ENCODE measurements at regions not wholly inside any gene's neighbourhood (a gene's known extent, or its start where the extent isn't known, plus 50 kb on each side); places are given as distances from the start of the nearest gene placed in this dataset.
"Not testable (repeated sequence)": the region's sequence is repeated elsewhere in the genome, so short reads cannot be mapped to it uniquely, and the experiment has no call there.

DNA sequence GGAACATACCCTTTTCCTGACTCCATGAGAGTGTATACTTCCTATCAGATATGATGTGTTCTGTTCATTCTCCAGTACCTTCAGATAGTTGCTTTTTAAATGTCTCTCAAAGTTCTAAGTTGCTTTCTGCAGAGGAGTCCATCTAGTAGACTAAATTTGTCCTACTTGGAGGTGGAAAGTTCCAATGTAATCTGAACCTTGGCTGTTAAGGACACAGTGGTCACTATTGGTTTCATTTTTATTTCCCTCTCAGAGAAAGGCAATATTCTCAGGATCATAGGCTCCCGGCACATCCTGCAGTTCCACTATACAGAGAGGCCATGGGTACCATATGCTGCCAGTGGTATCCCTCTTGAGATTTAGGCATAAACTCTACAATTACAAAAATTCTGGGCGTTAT, 634.6 kb downstream of the LRRC70 start:
- DNase-seq (ENCODE audit: low read depth in 2 of 2), result no peak

DNA sequence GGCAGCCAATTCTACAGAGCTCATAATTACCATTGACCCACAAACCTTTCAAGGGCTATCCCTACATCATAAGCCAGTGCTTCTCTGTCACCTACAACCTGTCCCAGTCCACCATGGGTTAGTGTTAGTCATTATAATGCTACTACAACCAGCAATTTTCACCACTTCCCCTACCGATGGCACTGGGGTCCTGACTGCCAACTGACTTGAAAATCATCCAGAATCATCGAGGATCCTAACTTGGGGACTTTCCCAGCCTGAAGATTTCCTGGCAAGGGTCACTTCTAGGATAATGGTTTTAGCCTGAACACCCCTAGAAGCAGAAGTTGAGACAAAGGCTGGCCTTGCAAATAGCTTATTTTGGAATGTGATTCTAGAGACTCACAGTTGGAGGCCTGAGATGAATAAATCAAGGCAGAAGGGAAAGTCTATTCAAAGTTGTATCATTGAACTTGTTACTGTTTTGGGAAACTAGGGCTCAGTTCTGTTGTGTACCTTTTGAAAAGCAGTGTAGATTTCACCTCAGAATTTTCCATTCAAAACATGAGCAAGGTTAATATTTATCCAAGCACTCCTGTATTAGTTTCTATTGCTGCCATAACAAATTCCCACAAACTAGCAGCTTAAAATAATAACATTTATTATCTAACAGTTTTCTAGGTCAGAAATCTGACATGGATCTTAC, 633.0 kb downstream of the LRRC70 start:
- no peak for DNase-seq (ENCODE audit: low read depth in 2 of 2)

DNA sequence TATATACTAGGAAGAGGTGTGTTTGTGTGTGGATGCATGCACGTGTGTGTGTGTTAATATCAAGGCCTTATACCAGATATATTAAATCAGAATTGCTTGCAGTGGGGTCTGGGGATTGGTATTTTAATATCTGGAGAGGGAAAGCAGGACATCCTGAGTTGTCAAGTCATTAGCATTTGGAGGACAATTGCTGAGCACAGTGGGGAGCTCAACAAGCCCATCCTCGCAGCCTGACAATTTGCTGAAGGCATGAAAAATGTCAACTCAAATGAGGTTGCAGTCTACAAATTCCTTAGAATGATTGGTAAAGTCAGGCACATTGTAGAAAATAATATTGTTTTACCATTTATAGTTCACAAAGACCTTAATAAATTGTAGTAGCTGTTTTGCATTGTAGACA, 627.4 kb downstream of the LRRC70 start:
- no peak for DNase-seq (ENCODE audit: low read depth in 2 of 2)

DNA sequence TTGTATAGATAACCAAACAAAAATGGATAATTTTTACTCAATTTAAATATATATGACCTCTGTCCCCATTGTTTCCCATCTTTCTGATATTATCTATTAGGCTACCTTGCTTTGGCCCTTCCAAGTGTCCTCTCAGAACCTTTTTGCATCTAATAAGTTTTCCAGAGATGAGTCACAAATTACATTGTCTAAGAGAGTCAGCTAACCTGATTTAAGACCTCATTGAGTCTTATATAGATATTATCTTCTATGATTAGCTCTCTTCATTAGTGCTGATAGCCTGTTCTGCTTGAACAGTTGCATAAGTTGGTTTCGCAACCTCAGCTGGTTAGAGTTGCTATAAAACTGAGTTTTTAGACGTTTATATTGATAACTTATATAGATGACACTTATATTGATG, 623.1 kb downstream of the LRRC70 start:
- DNase-seq (ENCODE audit: low read depth in 2 of 2), result no peak

DNA sequence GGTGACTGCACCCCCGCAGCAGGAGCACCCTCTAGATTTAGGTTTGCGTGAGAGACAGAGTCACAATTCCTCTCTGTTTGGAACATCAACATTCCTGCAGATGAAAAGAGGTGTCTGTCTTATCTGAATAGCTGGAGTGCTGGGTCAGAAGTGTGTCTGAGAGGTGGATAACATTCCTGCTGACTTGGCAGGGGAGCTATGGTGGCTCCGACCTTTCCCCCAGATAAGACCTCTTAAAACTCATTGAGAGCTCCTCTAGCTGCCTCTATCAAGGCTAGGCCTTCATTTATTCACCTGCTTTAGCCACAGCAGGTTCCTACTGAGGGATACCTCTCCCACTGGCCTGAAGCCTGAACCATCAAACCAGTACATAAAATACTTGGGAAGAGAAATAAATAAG, 615.5 kb downstream of the LRRC70 start:
- no peak for DNase-seq (ENCODE audit: low read depth in 2 of 2)

DNA sequence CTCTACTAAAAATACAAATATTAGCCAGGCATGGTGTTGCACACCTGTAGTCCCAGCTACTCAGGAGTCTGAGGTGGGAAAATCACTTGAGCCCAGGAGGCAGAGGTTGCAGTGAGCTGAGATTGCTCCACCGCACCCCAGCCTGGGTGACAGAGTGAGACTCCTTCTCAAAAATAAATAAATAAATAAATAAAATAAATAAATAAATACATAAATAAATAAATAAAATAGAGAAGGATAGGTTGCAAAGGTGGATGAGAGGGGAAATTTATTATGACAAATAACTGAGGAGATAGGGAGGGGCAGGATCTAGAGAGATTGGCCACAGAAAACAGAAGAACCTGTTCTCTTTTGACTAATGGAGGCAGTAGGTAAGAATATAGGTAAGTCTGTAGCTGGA, 601.6 kb downstream of the LRRC70 start:
- not testable (repeated sequence) for DNase-seq (ENCODE audit: low read depth in 2 of 2)

DNA sequence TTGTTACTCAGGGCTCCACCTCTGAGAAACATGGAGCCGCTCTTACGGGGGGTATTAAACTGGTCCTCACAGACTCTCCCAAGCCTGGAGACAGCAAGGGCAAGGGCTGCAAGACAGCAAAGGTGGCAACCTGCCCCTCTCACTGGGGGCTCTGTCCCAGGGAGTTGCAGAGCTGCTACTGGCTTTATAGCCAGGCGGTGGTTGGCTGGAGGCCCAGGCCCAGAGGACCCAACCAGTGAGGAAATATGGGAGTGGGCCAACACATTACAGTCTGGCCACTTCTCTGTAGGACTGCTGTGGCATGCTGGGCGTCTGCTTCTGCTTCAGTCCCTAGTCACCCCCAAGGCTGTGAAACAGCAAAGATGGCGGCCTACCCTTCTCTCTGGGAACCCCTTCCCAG, 597.2 kb downstream of the LRRC70 start:
- DNase-seq (ENCODE audit: low read depth in 2 of 2), result no peak

DNA sequence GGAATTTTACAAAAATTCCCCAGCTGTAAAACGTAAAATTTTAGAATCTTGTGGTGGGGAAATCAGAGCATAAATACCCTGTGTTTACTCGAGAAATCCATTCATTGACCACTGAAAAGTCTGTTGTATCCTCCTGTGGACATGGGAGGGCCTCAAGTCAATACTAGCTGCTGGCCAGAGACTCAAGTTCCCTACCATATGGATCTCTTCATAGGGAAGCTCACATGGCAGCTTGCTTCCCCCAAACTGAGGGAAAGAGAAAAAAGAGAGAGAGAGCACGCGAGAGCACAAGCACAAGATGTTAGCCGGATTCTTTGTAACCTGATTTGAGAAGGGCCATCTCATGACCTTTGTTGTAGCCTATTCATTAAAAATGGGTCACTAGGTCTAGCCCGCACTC, 591.9 kb downstream of the LRRC70 start:
- no peak for DNase-seq (ENCODE audit: low read depth in 2 of 2)

DNA sequence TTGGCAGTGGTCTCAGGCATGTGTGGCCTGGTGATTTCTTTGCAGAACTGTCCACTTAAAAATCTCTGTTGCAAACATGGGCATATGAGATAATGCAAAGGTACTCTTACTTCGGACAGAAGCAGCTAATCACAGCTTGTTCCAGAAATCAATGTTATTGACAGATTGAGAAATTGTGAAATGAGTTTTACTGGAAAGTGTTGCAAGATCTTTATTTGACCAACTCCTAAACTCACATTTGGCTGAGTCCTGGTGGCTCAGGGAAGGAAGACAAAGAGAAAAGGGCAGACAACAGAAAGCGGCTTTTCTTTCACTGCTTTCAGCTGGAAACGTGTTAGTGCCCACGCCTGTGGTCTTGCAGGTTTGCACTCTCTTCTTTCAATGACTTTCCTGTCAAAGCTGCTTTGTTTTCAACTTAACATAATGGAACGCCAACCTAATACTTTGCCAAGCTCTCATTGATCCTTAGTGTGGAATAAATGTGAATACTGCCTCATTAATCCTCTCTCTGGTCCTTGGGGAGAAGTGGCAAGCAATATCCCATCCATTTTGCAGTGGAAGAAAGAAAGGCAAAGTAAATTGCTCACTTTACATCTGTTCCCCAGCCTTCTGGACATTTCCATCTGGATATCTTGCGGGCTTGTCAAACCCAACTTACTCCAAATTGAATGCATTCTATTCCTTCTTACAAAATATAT, 586.4 kb downstream of the LRRC70 start:
- DNase-seq (ENCODE audit: low read depth in 2 of 2), result no peak

DNA sequence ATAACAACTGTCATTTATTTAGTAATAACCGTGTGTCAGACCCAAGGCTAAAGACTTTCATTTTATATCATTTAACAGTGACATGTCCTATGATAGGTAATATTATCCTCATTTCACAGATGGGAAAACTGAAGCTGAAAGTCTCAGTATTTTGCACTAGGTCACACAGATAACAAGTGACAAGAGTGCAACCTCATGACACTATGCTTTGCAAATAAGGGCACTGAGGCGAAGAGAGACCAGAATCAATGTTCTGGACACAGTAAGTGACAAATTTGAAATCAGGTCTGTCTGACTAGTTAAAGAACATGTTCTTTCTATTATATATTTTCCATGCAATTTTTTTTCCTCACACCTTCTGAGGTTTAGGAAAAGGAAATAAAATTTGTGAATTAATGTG, 585.7 kb downstream of the LRRC70 start:
- DNase-seq (ENCODE audit: low read depth in 2 of 2), result no peak

DNA sequence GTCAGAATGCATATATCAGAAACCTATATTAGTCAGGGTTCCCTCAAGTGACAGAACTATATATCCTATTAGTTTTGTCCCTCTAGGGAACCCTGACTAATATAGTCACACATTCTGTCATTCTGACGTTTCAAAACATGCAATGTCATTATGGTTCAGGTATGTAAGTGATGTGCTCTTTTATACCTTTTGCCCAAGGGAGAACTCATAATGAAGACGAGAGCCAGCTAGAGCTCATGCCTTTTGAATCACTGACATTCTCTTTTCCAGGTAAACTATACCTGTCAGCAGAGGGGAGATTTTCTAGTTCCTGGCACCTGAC, 576.7 kb downstream of the LRRC70 start:
- no peak for DNase-seq (ENCODE audit: low read depth in 2 of 2)

DNA sequence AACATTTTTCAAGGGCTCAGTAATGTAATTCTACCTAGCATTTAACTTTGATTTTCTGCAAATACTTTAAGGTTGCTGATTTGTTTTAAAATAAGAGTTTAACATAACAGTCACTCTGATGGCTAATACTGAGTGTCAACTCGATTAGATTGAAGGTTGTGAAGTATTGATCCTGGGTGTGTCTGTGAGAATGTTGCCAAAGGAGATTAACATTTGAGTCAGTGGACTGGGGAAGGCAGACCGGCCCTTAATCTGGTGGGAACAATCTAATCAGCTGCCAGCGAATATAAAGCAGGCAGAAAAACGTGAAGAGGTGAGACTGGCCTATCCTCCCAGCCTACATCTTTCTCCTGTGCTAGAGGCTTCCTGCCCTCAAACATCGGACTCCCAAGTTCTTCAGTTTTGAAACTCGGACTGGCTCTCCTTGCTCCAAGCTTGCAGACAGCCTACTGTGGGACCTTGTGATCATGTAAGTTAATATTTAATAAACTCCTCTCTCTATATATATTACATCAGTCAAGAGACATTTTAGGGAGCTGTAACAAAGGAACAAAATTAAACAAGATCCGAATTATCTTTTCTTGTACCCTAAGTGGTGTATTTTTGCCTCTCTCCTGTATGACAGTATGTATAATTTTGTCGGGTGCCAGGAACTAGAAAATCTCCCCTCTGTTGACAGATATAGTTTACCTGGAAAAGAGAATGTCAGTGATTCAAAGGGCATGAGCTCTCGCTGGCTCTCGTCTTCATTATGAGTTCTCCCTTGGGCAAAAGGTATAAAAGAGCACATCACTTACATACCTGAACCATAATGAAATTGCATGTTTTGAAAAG, 576.1 kb downstream of the LRRC70 start:
- no peak for DNase-seq (ENCODE audit: low read depth in 2 of 2)

DNA sequence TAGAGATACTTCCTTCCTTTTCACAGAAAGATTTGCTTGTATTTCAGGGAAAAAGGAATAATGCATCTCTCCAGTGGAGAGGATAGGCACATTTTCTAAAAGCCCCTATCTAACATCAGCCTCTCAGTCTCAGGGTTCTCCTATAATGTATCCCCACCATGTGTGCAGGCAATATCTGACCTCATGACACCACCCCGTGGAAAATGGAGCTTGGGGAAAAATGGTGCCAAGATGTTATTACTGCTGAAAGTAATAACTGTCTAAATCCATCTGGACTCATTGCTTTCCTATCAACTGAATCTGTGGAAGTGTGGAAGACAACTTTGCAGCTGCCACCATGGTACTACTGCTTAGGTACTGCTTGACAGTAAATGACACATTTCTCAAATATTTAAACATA, 574.3 kb downstream of the LRRC70 start:
- DNase-seq (ENCODE audit: low read depth in 2 of 2), result no peak

DNA sequence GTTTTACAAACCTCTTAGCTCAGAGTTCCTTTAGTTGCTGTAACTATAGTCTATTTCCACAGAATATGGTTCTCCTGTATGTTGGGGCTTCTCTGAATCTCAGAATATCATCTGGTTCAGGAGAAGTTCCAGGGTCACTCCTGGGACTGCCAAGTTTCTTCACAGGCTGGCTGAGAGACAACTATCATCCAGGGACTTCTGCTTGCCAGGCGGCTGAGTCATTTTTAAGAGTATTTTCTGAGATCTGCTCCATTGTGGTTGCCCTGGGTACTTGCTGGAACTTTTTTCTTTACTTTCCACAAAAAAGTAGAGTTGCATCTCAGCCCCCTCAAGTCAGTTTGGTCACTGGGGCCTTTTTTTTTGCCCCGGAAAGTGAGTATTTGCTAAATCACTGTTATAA, 566.5 kb downstream of the LRRC70 start:
- DNase-seq (ENCODE audit: low read depth in 2 of 2), result no peak

DNA sequence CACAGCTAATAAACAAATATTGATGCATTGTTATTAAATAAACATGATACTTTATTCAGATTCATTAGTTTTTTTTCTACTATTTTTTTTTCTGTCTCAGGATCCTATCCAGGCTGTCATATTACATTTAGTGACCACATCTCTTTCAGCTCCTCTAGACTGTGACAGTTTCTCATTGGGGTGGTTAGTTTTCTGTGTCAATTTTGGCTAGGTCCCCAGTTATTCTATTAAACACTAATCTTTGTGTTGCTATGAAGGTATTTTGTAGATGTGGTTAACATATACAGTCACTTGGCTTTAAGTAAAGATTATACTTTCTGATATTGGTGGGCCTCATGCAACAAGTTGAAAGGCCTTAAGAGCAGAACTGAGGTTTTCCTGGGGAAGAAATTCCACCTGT, 563.0 kb downstream of the LRRC70 start:
- no peak for DNase-seq (ENCODE audit: low read depth in 2 of 2)

DNA sequence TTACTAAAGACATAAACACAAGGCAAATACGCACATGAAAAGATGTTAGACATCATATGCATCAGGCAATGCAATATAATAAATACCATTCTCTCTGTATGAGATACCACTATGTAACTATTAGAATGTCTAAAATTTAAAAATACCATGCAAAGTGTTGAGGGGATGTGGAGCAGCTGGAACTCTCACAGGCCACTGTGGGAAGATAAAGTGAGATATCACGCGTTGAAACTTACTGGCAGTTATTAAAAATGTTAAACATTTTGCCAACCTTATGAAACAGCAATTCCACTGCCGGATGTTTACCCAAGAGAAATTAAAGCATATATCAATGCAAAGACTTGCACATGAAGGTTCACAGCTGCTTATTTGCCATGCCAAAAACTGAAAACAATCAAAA, 556.7 kb downstream of the LRRC70 start:
- DNase-seq (ENCODE audit: low read depth in 2 of 2), result no peak

DNA sequence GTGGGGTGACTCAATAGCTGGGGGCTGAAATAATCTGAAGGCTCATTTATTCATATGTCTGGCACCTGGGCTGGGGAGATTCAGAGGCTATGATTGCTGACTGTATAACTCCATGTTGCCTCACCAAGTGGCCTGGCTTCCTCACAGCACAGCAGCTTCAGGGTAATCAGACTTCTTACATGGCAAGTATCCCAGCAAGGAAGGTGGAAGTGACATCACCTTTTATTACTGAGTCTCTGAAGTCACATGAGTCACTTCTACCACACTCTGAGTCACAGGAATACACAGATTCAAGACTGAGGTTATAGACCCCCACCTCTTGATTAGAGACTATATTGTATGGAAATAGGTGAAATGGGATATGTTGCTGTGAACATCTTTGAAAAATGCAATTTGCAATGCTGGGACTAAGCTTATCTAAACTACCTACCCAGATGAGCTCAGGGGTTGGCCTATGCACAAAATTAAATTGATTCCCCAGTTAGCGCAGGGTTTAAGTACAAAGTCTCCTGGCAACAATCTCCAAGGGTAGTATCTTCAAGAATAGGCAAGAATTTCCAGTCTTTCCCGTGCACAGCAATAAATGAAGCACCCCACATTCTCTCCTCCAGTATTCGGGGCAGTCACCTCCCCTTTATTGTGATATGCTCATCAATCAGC, 553.1 kb downstream of the LRRC70 start:
- no peak for DNase-seq (ENCODE audit: low read depth in 2 of 2)

DNA sequence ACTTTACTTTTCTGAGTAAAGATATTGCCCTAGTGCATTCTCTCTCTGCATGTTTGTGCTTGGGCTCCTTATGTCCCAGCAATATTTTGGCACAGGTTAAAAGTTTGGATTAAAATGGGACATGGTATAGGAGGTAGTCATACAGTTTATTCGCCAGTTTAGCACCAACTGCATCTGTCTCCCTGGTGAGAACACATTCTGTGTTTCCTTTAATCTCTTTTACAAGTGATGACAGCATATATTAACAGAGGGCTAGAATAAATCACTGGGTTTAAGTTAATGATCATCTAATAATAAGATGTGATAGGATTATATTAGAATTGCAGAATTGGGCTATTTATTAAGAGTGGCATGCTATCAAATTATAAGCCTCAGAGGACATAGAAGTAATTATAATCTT, 550.1 kb downstream of the LRRC70 start:
- DNase-seq (ENCODE audit: low read depth in 2 of 2), result no peak

DNA sequence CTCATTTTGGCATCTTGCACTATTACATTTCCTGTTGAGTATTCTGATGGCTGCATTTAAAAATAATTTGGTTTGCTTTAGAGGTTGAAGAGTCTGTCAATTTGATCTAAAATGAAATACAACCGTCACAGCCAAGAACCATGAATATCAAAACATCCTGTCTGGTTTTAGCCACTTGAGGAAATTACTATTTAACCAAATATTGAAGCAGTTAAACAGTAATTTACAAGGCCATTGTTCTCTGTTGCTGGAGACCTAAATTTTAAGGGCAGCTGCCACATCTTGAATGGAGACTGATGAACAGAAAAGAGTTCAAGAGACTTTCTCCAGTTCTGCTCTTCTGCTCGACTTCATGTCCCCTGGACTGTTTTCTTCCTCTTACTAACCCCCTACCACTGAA, 549.4 kb downstream of the LRRC70 start:
- DNase-seq (ENCODE audit: low read depth in 2 of 2), result no peak

DNA sequence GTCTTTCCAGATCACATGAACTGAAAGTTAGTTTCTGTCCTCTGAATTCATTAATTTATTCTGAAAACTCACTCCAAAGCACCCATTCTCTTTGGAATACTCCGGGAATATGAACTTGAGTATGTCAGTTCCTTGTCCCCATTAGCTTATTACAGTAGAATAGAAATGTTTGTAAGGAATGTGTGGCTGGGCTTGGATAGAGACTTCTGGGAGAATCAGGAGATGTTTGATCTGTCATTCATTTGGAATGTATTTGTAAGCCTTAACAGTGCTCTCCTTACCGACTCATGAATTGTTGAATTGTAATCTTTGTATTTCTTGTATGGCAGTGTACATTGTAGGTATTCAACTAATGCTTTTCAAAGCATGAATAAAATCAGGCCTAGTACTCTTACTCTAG, 548.4 kb downstream of the LRRC70 start:
- DNase-seq (ENCODE audit: low read depth in 2 of 2), result no peak

DNA sequence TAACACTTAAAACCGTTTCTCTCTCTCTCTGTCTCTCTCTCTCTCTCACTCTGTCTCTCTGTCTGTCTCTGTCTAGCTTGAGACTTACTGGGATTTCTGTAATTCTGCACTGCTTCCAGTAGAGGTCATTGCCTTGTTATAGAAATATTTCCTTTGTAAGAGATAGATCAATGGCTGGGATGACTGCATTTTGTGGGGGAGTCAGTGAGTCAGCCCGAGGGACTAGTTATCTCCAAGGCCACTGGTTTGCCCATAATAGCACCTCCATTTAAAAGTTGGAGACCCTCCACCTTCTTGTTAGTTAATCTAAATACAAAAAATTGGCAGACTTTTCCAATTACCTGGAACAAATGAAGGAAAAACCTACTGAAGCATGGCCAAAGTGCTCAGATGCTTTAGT, 547.2 kb downstream of the LRRC70 start:
- DNase-seq (ENCODE audit: low read depth in 2 of 2), result no peak

DNA sequence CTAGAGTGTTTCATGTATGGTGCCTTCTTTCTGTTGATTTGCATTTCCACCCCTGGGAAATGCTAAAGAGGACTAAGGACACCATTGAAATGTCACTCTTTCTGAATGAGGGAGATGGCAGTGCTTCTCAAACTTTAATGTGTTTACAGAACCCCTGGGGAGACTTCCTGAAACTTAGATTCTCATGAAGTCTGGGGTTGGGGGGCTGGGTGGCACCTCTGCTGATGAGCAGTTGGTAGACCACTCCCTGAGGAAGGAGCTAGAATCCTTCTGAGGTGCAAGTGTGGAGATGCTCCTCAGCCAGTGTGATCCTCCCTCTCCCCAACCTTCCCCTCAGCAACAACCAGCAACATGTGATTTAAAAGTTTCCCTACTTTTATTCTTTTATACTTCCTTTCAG, 546.8 kb downstream of the LRRC70 start:
- no peak for DNase-seq (ENCODE audit: low read depth in 2 of 2)

DNA sequence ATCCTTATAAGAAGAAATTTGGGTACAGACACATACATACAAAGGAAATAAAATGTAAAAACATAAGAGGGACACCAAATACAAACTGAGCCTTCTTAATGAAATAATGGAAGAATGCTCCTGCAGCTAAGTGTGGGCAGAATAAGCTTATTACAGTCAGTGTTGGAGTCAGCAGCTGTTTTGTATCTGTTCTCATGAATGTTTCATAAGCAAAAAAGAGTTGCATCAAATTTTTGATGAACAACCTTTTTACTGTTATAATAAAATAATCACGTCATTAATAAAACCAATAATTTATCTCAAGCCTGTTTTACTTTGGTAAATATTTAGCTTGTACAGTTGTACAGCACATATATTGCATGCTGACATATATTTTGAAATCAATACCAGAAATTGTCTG, 545.6 kb downstream of the LRRC70 start:
- no peak for DNase-seq (ENCODE audit: low read depth in 2 of 2)
